ENCODE measurements at regions not wholly inside any gene's neighbourhood (a gene's known extent, or its start where the extent isn't known, plus 50 kb on each side); places are given as distances from the start of the nearest gene placed in this dataset.

DNA sequence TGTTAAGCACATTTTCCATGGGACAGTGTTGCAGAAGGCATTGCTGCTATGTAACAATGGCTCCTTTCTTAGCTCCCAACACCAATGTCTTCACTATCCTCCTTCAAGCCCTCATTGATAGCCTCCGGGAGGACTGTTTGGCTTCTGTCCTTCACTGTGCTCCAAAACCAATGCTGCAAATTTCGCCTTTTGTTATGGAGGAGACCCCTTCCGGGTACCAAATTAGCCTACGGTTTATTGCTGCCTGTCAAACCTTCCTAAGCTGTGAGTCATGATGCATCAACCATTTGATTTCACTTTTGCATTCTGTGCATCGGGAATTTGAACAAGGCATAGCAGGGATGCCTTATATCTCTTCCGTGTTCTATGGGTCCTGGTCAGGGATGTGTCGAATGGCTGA lies 432.9 kb downstream of the GATA3 start:
- Histone ChIP-seq H3K4me3 (no peak overlapping the region), H3K9me3 (no peaks in the 10 kb centered on the region), H3K4me1 (no peaks in the 10 kb centered on the region), H3K27ac (no peak overlapping the region), H3K36me3 (no peaks in the 10 kb centered on the region), H3K27me3 (peaks cover 0 to 17% of the 10 kb centered on the region in 2 donors)
- TF ChIP-seq, protein P1, sequence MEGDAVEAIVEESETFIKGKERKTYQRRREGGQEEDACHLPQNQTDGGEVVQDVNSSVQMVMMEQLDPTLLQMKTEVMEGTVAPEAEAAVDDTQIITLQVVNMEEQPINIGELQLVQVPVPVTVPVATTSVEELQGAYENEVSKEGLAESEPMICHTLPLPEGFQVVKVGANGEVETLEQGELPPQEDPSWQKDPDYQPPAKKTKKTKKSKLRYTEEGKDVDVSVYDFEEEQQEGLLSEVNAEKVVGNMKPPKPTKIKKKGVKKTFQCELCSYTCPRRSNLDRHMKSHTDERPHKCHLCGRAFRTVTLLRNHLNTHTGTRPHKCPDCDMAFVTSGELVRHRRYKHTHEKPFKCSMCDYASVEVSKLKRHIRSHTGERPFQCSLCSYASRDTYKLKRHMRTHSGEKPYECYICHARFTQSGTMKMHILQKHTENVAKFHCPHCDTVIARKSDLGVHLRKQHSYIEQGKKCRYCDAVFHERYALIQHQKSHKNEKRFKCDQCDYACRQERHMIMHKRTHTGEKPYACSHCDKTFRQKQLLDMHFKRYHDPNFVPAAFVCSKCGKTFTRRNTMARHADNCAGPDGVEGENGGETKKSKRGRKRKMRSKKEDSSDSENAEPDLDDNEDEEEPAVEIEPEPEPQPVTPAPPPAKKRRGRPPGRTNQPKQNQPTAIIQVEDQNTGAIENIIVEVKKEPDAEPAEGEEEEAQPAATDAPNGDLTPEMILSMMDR (IDR thresholded peaks at IDR 0.05): no peak
- intact Hi-C loops (cut with DNase I): no loop called here
- ATAC-seq: no peak
- DNase-seq: no peak

DNA sequence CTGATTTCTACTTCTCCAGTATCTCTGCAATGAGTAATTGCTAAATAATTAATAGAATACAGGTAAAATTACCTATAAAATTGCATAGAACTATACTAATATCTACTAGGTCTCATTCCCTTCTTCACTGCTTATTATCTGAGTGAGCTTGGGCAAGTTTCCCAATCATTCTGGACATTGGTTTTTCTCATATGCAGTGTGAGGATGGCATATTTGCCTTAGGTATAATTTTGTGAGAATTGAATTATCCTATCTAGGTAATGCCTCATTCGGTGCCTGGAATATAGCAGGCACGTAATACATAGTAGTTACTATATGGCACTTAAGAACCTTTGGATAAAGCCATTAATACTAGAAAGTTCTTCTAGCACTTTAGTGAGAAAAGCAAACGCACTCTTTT lies 434.7 kb downstream of the GATA3 start:
- no peak overlapping the region for H3K27ac ChIP-seq
- TF ChIP-seq, protein P1 (IDR thresholded peaks at IDR 0.05): no peak
- H3K36me3 ChIP-seq: no peaks in the 10 kb centered on the region
- peaks cover 0 to under 1% of the 10 kb centered on the region in 2 donors for H3K27me3 ChIP-seq
- no peak for ATAC-seq
- no peaks in the 10 kb centered on the region for H3K9me3 ChIP-seq
- H3K4me3 ChIP-seq: no peak overlapping the region
- DNase-seq: no peak
- intact Hi-C loops (cut with DNase I): no loop called here
- no peaks in the 10 kb centered on the region for H3K4me1 ChIP-seq

DNA sequence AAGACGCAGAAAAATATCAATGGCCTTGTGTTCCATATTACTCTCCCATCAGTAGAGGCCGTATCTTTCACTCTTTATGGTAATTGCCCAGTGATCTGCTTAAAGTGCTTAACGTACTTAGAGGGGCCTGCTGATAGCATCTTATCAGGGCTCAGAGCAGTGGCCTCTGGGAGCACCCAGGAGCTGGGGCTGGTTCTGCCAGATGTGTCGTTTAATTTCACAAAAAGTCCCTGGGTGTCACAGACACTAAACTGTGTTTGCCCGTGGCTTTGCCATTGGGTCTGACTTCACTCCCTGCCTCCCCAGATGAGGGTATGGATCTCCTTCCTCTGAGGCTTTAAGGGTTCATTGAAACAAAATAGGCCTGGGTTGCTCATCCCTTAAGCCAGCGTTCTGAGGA lies 435.3 kb downstream of the GATA3 start:
- no peaks in the 10 kb centered on the region for H3K4me1 ChIP-seq
- ATAC-seq (no peak), DNase-seq (no peak)
- H3K27me3 ChIP-seq: no peaks in the 10 kb centered on the region
- H3K27ac ChIP-seq: no peak overlapping the region
- no peak overlapping the region for H3K4me3 ChIP-seq
- no peaks in the 10 kb centered on the region for H3K36me3 ChIP-seq
- no peaks in the 10 kb centered on the region for H3K9me3 ChIP-seq
- intact Hi-C loops (cut with DNase I): no loop called here
- TF ChIP-seq, protein P1 (IDR thresholded peaks at IDR 0.05): no peak

DNA sequence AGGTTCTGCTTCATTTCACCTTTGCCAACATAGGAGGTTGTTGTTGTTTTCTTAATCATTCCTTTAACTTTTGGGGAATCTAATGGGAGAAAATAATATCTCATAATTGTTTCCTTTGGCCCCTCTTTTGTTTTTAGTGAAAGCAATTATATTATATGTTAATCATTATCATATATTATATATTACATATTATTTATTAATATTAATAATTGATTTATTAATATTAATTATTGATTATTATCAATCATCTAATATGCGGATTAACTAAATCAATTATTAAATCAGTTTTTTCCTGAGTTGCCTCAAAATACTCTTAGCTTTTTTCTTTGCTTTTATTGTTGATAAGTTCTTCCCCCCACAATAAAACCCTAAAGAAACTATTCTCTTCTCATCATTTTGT lies 443.8 kb downstream of the GATA3 start:
- H3K27ac ChIP-seq: no peak overlapping the region
- no peak for DNase-seq
- H3K4me3 ChIP-seq: no peak overlapping the region
- TF ChIP-seq, protein P1 (IDR thresholded peaks at IDR 0.05): no peak
- intact Hi-C loops (cut with DNase I): no loop called here
- no peaks in the 10 kb centered on the region for H3K27me3 ChIP-seq
- ATAC-seq: no peak
- H3K36me3 ChIP-seq: no peaks in the 10 kb centered on the region
- H3K9me3 ChIP-seq: no peaks in the 10 kb centered on the region
- H3K4me1 ChIP-seq: no peaks in the 10 kb centered on the region

DNA sequence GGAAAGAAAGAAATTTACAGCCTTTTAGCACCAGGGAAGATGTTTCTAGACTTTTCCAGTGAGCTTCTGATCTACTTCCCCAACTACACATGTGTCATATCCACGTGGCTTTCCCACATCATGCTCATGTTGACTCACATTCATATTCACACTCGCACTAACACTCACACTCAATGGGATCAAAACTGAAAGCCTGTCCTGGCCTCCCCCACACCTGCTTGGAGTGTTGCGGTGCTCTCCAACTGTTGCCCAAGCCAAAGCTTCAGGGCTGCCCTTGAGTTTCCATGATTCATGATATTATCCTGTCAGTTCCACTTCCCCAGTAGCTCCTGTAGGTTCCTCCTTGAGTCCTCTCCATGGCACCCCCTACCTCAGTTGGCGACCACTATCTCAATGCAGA lies 444.4 kb downstream of the GATA3 start:
- Histone ChIP-seq H3K27ac (no peak overlapping the region), H3K27me3 (no peaks in the 10 kb centered on the region), H3K4me1 (no peaks in the 10 kb centered on the region), H3K9me3 (no peaks in the 10 kb centered on the region), H3K4me3 (no peak overlapping the region), H3K36me3 (no peaks in the 10 kb centered on the region)
- no peak for ATAC-seq
- TF ChIP-seq, protein P1 (IDR thresholded peaks at IDR 0.05): no peak
- intact Hi-C loops (cut with DNase I): no loop called here
- no peak for DNase-seq
